ENCODE measurements at regions not wholly inside any gene's neighbourhood (a gene's known extent, or its start where the extent isn't known, plus 50 kb on each side); places are given as distances from the start of the nearest gene placed in this dataset.

GRCh38 chr15:95409211-95409610 lies 921.3 kb upstream of the NR2F2 start:
- H3K4me3 Mint-ChIP-seq (ENCODE audit: low read depth, unreplicated experiment) = no peak overlapping the region
- no peaks in the 10 kb centered on the region for H3K36me3 Mint-ChIP-seq (ENCODE audit: insufficient read depth, unreplicated experiment)
- DNase-seq = no peak
- BruUV-seq (replicated peaks) = no TSS peak
- H3K27me3 Mint-ChIP-seq (ENCODE audit: unreplicated experiment) = no peaks in the 10 kb centered on the region
- H3K9me3 Mint-ChIP-seq (ENCODE audit: low read depth, unreplicated experiment) = peaks cover 3% of the 10 kb centered on the region
- no peak for TF ChIP-seq CTCF (IDR thresholded peaks at IDR 0.05; ENCODE audit: unreplicated experiment)
- intact Hi-C loops (cut with micrococcal nuclease; ENCODE audit: unreplicated experiment) = no loop called here
- H3K4me1 Mint-ChIP-seq (ENCODE audit: low read depth, unreplicated experiment) = peaks cover 7% of the 10 kb centered on the region
- CTCF ChIA-PET = interaction anchor here (1.3 kb wide), 1 partner anchor 10 kb away, joined by 5 read pairs; no protein-coding TSS in a partner anchor
- H3K27ac Mint-ChIP-seq (ENCODE audit: unreplicated experiment) = no peak overlapping the region

GRCh38 chr15:95409626-95410310 lies 920.7 kb upstream of the NR2F2 start:
- H3K27me3 Mint-ChIP-seq (ENCODE audit: unreplicated experiment) = no peaks in the 10 kb centered on the region
- no peak for DNase-seq
- no peaks in the 10 kb centered on the region for H3K36me3 Mint-ChIP-seq (ENCODE audit: insufficient read depth, unreplicated experiment)
- intact Hi-C loops (cut with micrococcal nuclease; ENCODE audit: unreplicated experiment) = no loop called here
- H3K4me1 Mint-ChIP-seq (ENCODE audit: low read depth, unreplicated experiment) = peaks cover 7% of the 10 kb centered on the region
- H3K4me3 Mint-ChIP-seq (ENCODE audit: low read depth, unreplicated experiment) = no peak overlapping the region
- CTCF ChIA-PET = interaction anchor here (0.6 to 1.3 kb wide), 3 partner anchors 10 to 517 kb away, joined by 3 to 5 read pairs (median 3); no protein-coding TSS in a partner anchor
- TF ChIP-seq CTCF (IDR thresholded peaks at IDR 0.05; ENCODE audit: unreplicated experiment) = no peak
- H3K27ac Mint-ChIP-seq (ENCODE audit: unreplicated experiment) = no peak overlapping the region
- peaks cover 3% of the 10 kb centered on the region for H3K9me3 Mint-ChIP-seq (ENCODE audit: low read depth, unreplicated experiment)
- BruUV-seq (replicated peaks) = no TSS peak

- Mint-ChIP-seq H3K27me3 (ENCODE audit: unreplicated experiment) (no peaks in the 10 kb centered on the region), H3K4me1 (ENCODE audit: low read depth, unreplicated experiment) (peaks cover 7% of the 10 kb centered on the region), H3K36me3 (ENCODE audit: insufficient read depth, unreplicated experiment) (no peaks in the 10 kb centered on the region), H3K27ac (ENCODE audit: unreplicated experiment) (no peak overlapping the region), H3K9me3 (ENCODE audit: low read depth, unreplicated experiment) (peaks cover 3% of the 10 kb centered on the region), H3K4me3 (ENCODE audit: low read depth, unreplicated experiment) (no peak overlapping the region)
- intact Hi-C loops (cut with micrococcal nuclease; ENCODE audit: unreplicated experiment) = no loop called here
- no peak for TF ChIP-seq CTCF (IDR thresholded peaks at IDR 0.05; ENCODE audit: unreplicated experiment)
- DNase-seq = no peak
- CTCF ChIA-PET = no interaction called here
- BruUV-seq (replicated peaks) = no TSS peak
Measured at GRCh38 chr15:95410757-95411156, 919.7 kb upstream of the NR2F2 start.

GRCh38 chr15:95416576-95416975 lies 913.9 kb upstream of the NR2F2 start:
- BruUV-seq (replicated peaks) = no TSS peak
- H3K36me3 Mint-ChIP-seq (ENCODE audit: insufficient read depth, unreplicated experiment) = no peaks in the 10 kb centered on the region
- TF ChIP-seq CTCF (IDR thresholded peaks at IDR 0.05; ENCODE audit: unreplicated experiment) = no peak
- no peaks in the 10 kb centered on the region for H3K4me1 Mint-ChIP-seq (ENCODE audit: low read depth, unreplicated experiment)
- peaks cover 8% of the 10 kb centered on the region for H3K9me3 Mint-ChIP-seq (ENCODE audit: low read depth, unreplicated experiment)
- no peak overlapping the region for H3K4me3 Mint-ChIP-seq (ENCODE audit: low read depth, unreplicated experiment)
- H3K27ac Mint-ChIP-seq (ENCODE audit: unreplicated experiment) = no peak overlapping the region
- H3K27me3 Mint-ChIP-seq (ENCODE audit: unreplicated experiment) = no peaks in the 10 kb centered on the region
- DNase-seq = no peak
- intact Hi-C loops (cut with micrococcal nuclease; ENCODE audit: unreplicated experiment) = no loop called here
- CTCF ChIA-PET = no interaction called here

Data from Calu3 (cell line).